ENCODE measurements at regions not wholly inside any gene's neighbourhood (a gene's known extent, or its start where the extent isn't known, plus 50 kb on each side); places are given as distances from the start of the nearest gene placed in this dataset.

- no peak for TF ChIP-seq CTCF (IDR thresholded peaks at IDR 0.05)
- no peak for TF ChIP-seq POLR2A (IDR thresholded peaks at IDR 0.05)
Measured at GRCh38 chr1:118825619-118826018, 162.5 kb downstream of the TBX15 start.
